ES-I3 (cell line): ENCODE measurements at regions not wholly inside any gene's neighbourhood (a gene's known extent, or its start where the extent isn't known, plus 50 kb on each side); places are given as distances from the start of the nearest gene placed in this dataset.
"Not testable (repeated sequence)": the region's sequence is repeated elsewhere in the genome, so short reads cannot be mapped to it uniquely, and the experiment has no call there.

ENCODE experiments used
- H3K36me3 ChIP-seq: 2 replicates; pipeline ENCODE4 v1.6.1; 2013; ENCODE audit warnings: mild to moderate bottlenecking, low read length, control low read depth, moderate library complexity; ENCODE audit not compliant: insufficient read depth
- H3K4me1 ChIP-seq: 2 replicates; pipeline ENCODE4 v1.6.1; 2013; ENCODE audit warnings: mild to moderate bottlenecking, control low read depth, low read length; ENCODE audit not compliant: insufficient read depth
- H3K9ac ChIP-seq: 2 replicates; pipeline ENCODE4 v1.6.1; 2013; ENCODE audit warnings: low read depth, mild to moderate bottlenecking, low read length, moderate library complexity
- H3K9me3 ChIP-seq: 2 replicates; pipeline ENCODE4 v1.6.1; 2013; ENCODE audit warnings: mild to moderate bottlenecking, low read length, moderate library complexity; ENCODE audit not compliant: control insufficient read depth, insufficient read depth

DNA sequence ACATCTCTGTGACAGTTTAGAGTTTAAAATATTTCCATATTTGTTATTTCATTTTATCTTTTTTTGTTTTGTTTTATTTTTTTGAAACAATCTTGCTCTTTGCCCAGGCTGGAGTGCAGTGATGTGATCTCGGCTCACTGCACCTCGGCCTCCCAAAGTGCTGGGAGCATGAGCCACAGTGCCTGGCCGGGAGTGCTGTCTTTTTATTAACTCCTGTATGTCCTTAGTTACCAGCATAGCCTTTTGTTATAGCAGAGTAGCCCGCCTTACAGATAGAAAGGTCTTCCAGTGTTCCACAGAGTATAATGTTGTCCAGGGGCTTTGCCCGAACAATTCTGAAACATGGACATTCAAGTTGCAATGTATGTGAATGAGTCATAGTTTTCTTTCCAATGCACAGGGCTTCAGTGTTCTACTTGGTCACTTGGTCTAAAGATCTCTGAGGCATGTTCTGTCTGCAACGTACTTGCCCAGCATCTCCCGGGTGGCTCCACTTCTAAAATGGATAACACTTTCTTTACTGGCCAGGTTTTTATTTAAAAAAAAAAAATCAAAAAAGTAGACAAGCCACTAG is 125.6 kb downstream of the KCNJ18 start:
- Histone ChIP-seq H3K36me3 (no peaks in the 10 kb centered on the region), H3K4me1 (no peaks in the 10 kb centered on the region; the same call in 1 of the 2 replicates), H3K9ac (no peak overlapping the region), H3K9me3 (no peaks in the 10 kb centered on the region)

DNA sequence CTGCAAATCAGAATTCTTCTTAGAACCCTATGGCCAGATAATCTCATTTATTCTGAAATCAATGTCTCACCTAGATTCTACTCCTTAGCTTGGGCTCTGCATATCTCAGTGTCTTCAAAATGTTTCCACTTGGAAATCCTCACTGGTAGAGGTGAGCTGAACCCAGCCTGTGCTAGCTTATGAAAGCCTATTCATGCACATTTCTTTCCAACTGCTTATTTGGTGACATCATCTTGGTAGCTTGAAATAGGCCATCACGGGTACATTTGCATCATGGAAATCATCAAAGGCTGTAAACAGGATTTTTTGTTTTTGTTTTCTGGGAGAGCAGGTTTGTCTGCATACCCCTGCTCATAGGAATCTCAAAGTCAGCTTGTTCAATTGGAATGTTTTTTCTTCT is 130.8 kb downstream of the KCNJ18 start:
- H3K4me1 ChIP-seq: no peaks in the 10 kb centered on the region
- no peak overlapping the region; the same call in 1 of the 2 replicates for H3K9ac ChIP-seq
- H3K9me3 ChIP-seq: no peaks in the 10 kb centered on the region
- H3K36me3 ChIP-seq: no peaks in the 10 kb centered on the region

DNA sequence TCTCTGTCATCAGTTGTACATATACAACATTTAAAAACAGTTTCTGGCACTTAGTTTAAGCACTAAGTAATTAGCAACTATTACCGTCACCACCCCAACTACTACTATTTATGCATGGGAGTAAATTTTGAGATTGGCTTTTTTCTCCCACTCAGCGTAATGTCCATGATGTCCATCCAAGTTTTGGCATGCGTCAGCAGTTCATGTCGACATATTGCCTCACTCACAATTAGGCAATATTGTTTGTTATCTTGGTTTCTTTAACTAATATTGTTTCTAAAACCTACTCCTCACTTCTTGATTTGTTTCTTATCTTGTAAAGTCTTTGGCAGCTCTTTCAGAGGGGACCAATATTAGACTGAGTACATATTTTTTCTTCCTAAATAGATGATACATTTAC is 131.3 kb downstream of the KCNJ18 start:
- Histone ChIP-seq H3K4me1 (no peaks in the 10 kb centered on the region), H3K36me3 (no peaks in the 10 kb centered on the region), H3K9ac (no peak overlapping the region), H3K9me3 (no peaks in the 10 kb centered on the region)

DNA sequence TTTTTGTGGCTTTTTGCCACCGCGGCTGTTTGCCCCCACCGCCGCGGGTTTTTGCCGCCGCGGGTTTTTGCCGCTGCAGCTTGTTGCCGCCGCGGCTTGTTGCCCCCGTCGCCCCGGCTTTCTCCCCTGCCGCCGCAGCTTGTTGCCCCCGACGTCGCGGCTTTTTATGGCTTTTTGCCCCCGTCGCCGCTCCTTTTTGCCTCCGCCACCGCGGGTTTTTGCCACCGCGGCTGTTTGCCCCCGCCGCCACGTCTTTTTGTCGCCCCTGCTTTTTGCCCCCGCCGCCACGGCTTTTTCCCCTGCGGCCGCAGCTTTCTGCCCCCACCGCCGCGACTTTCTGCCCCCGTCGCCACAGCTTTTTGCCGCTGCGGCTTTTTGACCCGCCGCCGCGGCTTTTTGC is 149.5 kb downstream of the KCNJ18 start:
- Histone ChIP-seq H3K4me1 (no peaks in the 10 kb centered on the region), H3K36me3 (no peaks in the 10 kb centered on the region), H3K9ac (no peak overlapping the region), H3K9me3 (no peaks in the 10 kb centered on the region)

DNA sequence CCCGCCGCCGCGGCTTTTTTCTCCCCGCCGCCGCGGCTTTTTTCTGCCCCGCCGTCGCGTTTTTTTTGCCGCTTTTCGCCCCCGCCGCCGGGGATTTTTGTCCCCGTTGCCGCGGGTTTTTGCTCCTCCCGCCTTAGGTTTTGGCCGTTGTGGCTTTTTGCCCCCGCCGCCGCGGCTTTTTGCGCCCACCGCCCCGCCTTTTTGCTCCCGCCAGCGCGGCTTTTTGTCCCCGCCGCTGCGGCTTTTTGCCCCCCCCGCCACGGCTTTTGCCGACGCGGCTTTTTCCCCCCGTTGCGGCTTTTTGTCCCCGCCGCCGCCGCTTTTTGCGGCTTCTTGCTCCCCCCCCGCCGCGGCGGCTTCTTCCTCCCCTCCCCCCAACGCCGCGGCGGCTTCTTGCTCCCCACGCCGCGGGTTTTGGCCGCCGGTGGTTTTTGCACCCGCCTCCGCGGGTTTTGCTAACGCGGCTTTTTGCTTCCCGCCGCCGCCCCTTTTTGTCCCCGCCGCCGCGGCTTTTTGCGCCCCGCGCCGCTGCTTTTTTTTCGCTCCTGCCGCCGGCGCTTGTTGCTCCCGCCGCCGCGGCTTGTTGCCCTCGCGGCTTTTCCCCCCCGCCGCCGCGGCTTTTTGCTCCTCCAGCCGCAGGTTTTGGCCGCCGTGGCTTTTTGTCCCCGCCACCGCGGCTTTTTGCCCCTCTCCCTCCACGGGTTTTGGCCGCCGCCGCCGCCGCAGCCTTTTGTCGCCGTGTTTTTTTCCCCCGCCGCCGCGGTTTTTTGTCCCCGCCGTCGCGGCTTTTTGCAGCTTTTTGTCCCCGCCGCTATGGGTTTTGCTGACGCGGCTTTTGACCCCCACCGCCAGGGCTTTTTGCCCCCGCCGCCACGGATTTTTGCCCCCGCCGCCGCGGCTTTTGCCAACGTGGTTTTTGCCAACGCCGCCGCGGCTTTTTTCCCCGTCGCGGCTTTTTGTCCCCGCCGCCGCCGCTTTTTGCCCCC is 150.3 kb downstream of the KCNJ18 start:
- no peak overlapping the region for H3K9ac ChIP-seq
- no peaks in the 10 kb centered on the region for H3K36me3 ChIP-seq
- H3K4me1 ChIP-seq: no peaks in the 10 kb centered on the region
- H3K9me3 ChIP-seq: no peaks in the 10 kb centered on the region

DNA sequence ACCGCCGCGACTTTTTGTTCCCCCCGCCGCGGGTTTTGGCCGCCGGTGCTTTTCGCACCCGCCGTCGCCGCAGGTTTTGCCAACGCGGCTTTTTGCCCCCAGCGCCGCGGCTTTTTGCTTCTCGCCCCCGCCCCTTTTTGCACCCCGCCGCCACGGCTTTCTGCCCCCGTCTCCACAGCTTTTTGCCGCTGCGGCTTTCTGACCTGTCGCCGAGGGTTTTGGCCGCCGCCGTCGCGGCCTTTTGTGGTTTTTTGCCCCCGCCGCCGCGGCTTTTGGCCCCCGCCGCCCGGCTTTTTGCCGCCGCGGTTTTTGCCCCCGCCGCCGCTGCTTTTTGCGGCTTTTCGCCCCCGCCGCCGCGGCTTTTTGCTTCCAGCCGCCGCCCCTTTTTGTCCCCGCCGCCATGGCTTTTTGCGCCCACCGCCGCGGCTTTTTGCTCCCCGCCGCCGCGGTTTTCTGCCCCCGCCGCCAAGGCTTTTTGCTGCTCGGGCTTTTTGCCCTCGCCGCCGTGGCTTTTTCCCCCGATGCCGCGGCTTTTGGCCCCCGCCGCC is 151.1 kb downstream of the KCNJ18 start:
- no peaks in the 10 kb centered on the region for H3K36me3 ChIP-seq
- H3K9me3 ChIP-seq: no peaks in the 10 kb centered on the region
- H3K4me1 ChIP-seq: no peaks in the 10 kb centered on the region
- H3K9ac ChIP-seq: no peak overlapping the region

DNA sequence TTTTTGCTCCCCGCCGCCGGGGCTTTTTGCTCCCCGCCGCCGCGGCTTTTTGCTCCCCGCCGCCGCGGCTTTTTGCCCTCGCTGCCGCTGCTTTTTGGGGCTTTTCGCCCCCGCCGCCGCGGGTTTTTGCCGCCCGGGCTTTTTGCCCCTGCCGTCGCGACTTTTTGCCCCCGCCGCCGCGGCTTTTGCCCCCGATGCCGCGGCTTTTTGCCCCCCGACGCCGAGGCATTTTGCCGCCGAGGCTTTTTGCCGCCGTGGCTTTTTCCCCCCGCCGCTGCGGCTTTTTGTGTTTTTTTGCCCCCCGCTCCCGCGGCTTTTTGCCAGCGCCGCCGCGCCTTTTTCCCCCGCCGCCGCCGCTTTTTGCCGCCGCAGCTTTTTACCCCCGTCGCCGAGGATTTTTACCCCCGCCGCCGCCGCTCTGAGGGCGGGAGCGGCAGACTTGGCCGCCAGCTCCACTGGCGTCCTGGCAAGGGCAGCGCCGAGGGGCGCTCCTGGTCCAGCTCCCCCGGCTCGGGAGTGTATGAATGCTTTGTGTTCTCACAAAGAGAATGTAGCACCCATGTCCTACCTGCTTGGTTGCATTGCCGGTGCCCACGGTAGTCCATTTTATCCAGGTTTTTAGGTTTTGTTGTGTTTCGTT is 151.7 kb downstream of the KCNJ18 start:
- Histone ChIP-seq H3K9ac (no peak overlapping the region), H3K4me1 (no peaks in the 10 kb centered on the region), H3K9me3 (no peaks in the 10 kb centered on the region), H3K36me3 (no peaks in the 10 kb centered on the region)

DNA sequence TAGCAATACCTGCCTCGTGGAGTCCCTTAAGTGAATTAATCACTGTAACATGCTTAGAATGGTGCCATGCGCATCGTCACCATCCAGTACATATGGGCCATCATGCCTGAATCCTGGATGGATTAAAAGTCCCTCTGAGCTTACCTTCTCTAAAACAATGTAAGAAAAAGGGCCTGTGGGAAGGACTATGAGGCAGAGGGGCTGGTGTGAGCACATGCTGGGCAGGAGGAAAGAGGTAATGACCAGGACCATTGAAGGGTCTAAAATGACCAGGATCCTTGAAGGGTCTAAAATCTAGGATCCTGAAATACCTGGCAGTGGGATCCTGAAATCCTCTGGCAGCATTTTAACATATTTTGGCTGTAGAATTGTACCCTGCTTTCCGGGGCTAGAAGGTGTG is 156.2 kb downstream of the KCNJ18 start:
- H3K36me3 ChIP-seq, H3K4me1 ChIP-seq, H3K9me3 ChIP-seq, H3K9ac ChIP-seq: not testable (repeated sequence)

DNA sequence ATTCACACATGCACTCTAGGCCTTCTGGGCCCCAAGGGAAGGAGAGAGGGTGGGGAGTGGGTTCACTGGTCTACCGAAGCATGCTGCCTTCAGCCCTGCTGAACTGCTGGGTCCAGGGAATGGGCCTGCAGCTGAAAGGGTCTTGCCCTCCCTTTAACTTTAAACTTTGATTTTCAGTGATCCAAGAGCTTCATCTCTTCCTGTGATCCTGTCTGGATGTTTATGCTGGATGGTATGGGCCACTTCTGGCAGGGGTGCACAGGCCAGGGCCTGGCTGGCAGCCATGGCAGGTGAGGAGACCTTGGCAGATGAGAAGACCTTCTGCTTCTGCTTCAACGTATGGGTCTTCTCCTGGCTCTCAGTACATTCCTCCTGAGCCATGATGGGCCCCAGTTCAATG is 156.7 kb downstream of the KCNJ18 start:
- H3K4me1 ChIP-seq, H3K9ac ChIP-seq: not testable (repeated sequence)

DNA sequence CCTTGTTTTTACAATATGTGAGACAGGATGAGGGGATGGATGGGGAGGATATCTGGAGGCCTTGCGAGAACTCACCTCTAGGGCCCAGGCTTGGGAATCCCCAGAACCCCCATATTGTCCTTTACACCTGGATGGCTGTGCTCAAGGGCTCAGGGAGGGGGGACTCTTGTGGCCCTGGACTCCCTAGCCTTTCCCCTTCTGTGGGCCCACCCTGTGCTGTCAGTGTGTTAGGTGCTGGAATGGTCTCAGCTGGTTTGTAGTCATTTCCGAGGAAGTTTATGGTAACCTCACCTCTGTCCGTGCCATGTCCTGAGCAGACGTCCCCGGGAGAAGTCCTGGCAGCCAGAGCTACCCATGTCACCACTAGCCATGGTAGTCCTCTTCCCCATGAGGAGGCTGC is 158.3 kb downstream of the KCNJ18 start:
- H3K4me1 ChIP-seq, H3K9ac ChIP-seq, H3K36me3 ChIP-seq, H3K9me3 ChIP-seq: not testable (repeated sequence)

More for the DNA sequence above, 156.7 kb downstream of the KCNJ18 start:
- H3K36me3 ChIP-seq, H3K9me3 ChIP-seq: not testable (repeated sequence)
